SK-N-SH (cell line): ENCODE measurements at regions not wholly inside any gene's neighbourhood (a gene's known extent, or its start where the extent isn't known, plus 50 kb on each side); places are given as distances from the start of the nearest gene placed in this dataset.

Experiments used
- CTCF ChIA-PET: fragments of 300-600, 350-600 bp; formaldehyde crosslinking; extraction: SDS; loops from one replicate; lab custom pipeline; 2021; lab: Yijun Ruan, JAX
- POLR2A ChIA-PET: fragments of 350-600 bp; sonication (Branson Sonifier 250); formaldehyde crosslinking; extraction: SDS; loops from one replicate; lab custom pipeline; 2020; ENCODE audit warnings: antibody characterized with exemption, inconsistent platforms; lab: Yijun Ruan, JAX
- DNase-seq: peaks from one replicate; pipeline ENCODE4 v3.0.0; 2012
- H2AFZ ChIP-seq: fragments of 200-600 bp; sonication (generic); 2 replicates; pipeline ENCODE4 v1.8.1; 2016; ENCODE audit warnings: antibody characterized with exemption, mild to moderate bottlenecking, low read depth
- H3F3A ChIP-seq: fragments of 200-600 bp; sonication (generic); replicated peaks from 2 replicates; pipeline ENCODE3; 2016; ENCODE audit warnings: antibody characterized with exemption, mild to moderate bottlenecking; ENCODE audit not compliant: insufficient read depth
- H3K27ac ChIP-seq, 2 experiments: fragments of 200-500 bp in 1 of 2; fragments of 200-600 bp in 1 of 2; sonication (Bioruptor generic) in 1 of 2; sonication (generic), shearing (Covaris generic) in 1 of 2; 2 replicates each; pipeline versions ENCODE4 v1.5.1 to v1.6.1; 2014 to 2016; ENCODE audit warnings: low read depth in 2 of 2, inconsistent platforms in 1 of 2, low read length in 1 of 2, mild to moderate bottlenecking in 1 of 2, mixed read lengths in 1 of 2
- H3K27me3 ChIP-seq: fragments of 200-600 bp; sonication (generic), shearing (Covaris generic); 2 replicates; pipeline ENCODE4 v1.6.1; 2016; ENCODE audit warnings: mixed run types; ENCODE audit not compliant: insufficient read depth
- H3K36me3 ChIP-seq, 2 experiments: fragments of 200-500 bp in 1 of 2; fragments of 200-600 bp in 1 of 2; sonication (Bioruptor generic) in 1 of 2; sonication (generic) in 1 of 2; replicated peaks in 1 of 2; 2 replicates each; pipeline versions ENCODE3 to v1.5.1; 2014 to 2016; ENCODE audit warnings: low read length in 1 of 2, mild to moderate bottlenecking in 1 of 2; ENCODE audit not compliant: insufficient read depth in 2 of 2, control insufficient read depth in 1 of 2
- H3K4me1 ChIP-seq, 2 experiments: fragments of 200-500 bp in 1 of 2; fragments of 200-600 bp in 1 of 2; sonication (Bioruptor generic) in 1 of 2; sonication (generic), shearing (Covaris generic) in 1 of 2; 2 replicates each; pipeline versions ENCODE4 v1.5.1 to v1.6.1; 2014 to 2016; ENCODE audit warnings: low read depth in 1 of 2, low read length in 1 of 2, mixed run types in 1 of 2; ENCODE audit not compliant: insufficient read depth in 2 of 2, control insufficient read depth in 1 of 2
- H3K4me2 ChIP-seq: fragments of 200-600 bp; sonication (generic), shearing (Covaris generic); 2 replicates; pipeline ENCODE4 v1.6.1; 2017; ENCODE audit warnings: mixed run types
- H3K4me3 ChIP-seq, 2 experiments: fragments of 200-500 bp in 1 of 2; fragments of 200-600 bp in 1 of 2; sonication (Bioruptor generic) in 1 of 2; sonication (generic), shearing (Covaris generic) in 1 of 2; 2 replicates each; pipeline versions ENCODE4 v1.5.1 to v1.8.1; 2014 to 2016; ENCODE audit warnings: low read depth in 2 of 2, inconsistent platforms in 1 of 2, low read length in 1 of 2, mild to moderate bottlenecking in 1 of 2, mixed read lengths in 1 of 2, moderate library complexity in 1 of 2
- H3K79me2 ChIP-seq: fragments of 200-600 bp; sonication (generic); 2 replicates; pipeline ENCODE4 v1.8.1; 2017; ENCODE audit warnings: mild to moderate bottlenecking; ENCODE audit not compliant: insufficient read depth
- H3K9ac ChIP-seq: fragments of 200-600 bp; sonication (generic); 2 replicates; pipeline ENCODE4 v1.6.1; 2017; ENCODE audit warnings: mixed run types
- H3K9me2 ChIP-seq: fragments of 200-600 bp; sonication (generic); 2 replicates; pipeline ENCODE4 v1.6.1; 2017; ENCODE audit warnings: mixed run types
- H3K9me3 ChIP-seq: fragments of 200-600 bp; sonication (generic); 2 replicates; pipeline ENCODE4 v1.6.1; 2017; ENCODE audit warnings: mixed run types, mild to moderate bottlenecking, moderate library complexity
- H4K20me1 ChIP-seq: fragments of 200-600 bp; sonication (generic); 2 replicates; pipeline ENCODE4 v1.6.1; 2017; ENCODE audit warnings: mild to moderate bottlenecking, mixed run types; ENCODE audit not compliant: insufficient read depth
- CTCF ChIP-seq: fragments of 200-600 bp; sonication (generic); IDR thresholded peaks from 2 replicates; pipeline ENCODE4 v1.6.1; 2017; ENCODE audit warnings: antibody characterized with exemption, mild to moderate bottlenecking, moderate library complexity
- ELF1 ChIP-seq: IDR thresholded peaks from 2 replicates; pipeline ENCODE4 v1.4.0; 2012
- EP300 ChIP-seq, 2 experiments: IDR thresholded peaks; 2 replicates each; pipeline versions ENCODE4 v1.4.0 to v1.6.1; 2012; ENCODE audit warnings: borderline replicate concordance in 1 of 2, low read depth in 1 of 2, low read length in 1 of 2
- FOXM1 ChIP-seq: IDR thresholded peaks from 2 replicates; pipeline ENCODE4 v1.4.0; 2012; ENCODE audit warnings: low read depth, mild to moderate bottlenecking
- MAX ChIP-seq: IDR thresholded peaks from 2 replicates; pipeline ENCODE4 v1.4.0; 2012; ENCODE audit warnings: low read depth
- MXI1 ChIP-seq: IDR thresholded peaks from 2 replicates; pipeline ENCODE4 v1.6.1; 2012; ENCODE audit warnings: mild to moderate bottlenecking, low read depth, low read length, improper control_type of control experiment
- RCOR1 ChIP-seq: fragments of 150-350 bp; IDR thresholded peaks from 2 replicates; pipeline ENCODE4 v1.6.1; 2017; ENCODE audit warnings: antibody characterized with exemption, low read length
- REST ChIP-seq: IDR thresholded peaks from 2 replicates; pipeline ENCODE4 v1.6.1; 2012; ENCODE audit warnings: mild to moderate bottlenecking, low read depth, low read length, moderate library complexity
- RXRA ChIP-seq: IDR thresholded peaks from 2 replicates; pipeline ENCODE4 v1.4.0; 2012; ENCODE audit warnings: low read depth, mild to moderate bottlenecking, borderline replicate concordance
- SMC3 ChIP-seq: IDR thresholded peaks from 2 replicates; pipeline ENCODE4 v1.6.1; 2012; ENCODE audit warnings: low read depth, low read length, improper control_type of control experiment
- TEAD4 ChIP-seq: IDR thresholded peaks from 2 replicates; pipeline ENCODE4 v1.4.0; 2012; ENCODE audit warnings: mild to moderate bottlenecking, borderline replicate concordance; ENCODE audit not compliant: insufficient read depth
- USF2 ChIP-seq: fragments of 150-350 bp; IDR thresholded peaks from 2 replicates; pipeline ENCODE4 v1.6.1; 2017; ENCODE audit warnings: antibody characterized with exemption, low read length, low read depth, borderline replicate concordance
- WGBS: methylation state at CpG from one replicate; pipeline ENCODE4 v1.1.6; 2017; ENCODE audit warnings: low lambda C conversion rate; 5-methylcytosine and 5-hydroxymethylcytosine counted together
- TF ChIP-seq, protein P1 (sequence below): IDR thresholded peaks from 2 replicates; pipeline ENCODE4; 2012

DNA sequence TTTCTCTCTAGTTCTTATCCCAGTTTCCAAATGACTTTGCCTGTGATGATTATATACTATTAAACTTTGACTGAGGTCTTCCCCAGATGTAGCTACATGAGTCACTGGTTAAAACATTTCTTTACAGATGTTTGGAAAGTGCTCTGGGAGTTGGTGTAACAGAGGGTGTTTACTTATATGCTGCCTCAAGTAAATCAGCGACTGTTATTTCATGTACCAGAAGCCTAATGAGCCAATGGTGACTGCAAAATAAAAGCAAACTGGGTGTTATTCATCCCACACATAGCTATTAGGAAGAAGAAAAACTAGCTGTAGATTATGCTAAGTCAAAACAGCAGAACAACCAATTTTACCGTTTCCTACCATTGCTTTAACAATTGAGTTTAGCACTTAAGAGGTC is 929.7 kb upstream of the SEMA6A start (continued):
- TF ChIP-seq SMC3 (no peak), EP300 (IDR thresholded peaks at IDR 0.05; ENCODE audit: borderline replicate concordance in 1 of 2, low read depth in 1 of 2, low read length in 1 of 2) (no peak), TEAD4 (no peak), FOXM1 (no peak)
- TF ChIP-seq, all 33 proteins: peak for 0

DNA sequence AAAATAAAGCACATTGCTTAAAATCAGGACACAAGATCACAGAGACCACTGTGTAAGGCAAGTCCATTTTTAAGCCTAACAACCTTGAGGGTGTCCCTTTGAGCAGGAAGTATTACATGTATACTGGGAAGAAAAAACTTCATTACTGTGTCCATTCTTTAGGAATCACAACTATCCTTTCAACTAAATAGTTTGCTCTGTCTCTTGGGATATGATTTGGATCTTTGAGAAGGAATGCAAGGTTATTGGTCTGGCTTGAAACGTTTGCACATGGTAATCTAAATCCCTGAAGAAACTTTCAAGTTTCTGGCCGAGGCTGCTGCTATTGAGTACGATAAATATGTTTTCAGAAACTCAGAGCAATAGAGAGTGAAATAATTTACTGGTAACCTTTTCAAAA is 923.0 kb upstream of the SEMA6A start:
- H3K9ac ChIP-seq = no peak overlapping the region
- ChIA-PET CTCF (no interaction called here), POLR2A (no interaction called here)
- no peaks in the 10 kb centered on the region for H3K4me1 ChIP-seq
- no peaks in the 10 kb centered on the region for H3K36me3 ChIP-seq
- H3K79me2 ChIP-seq = no peaks in the 10 kb centered on the region
- TF ChIP-seq FOXM1 = no peak
- TF ChIP-seq SMC3 = no peak
- TF ChIP-seq REST = no peak
- TF ChIP-seq, protein P1, sequence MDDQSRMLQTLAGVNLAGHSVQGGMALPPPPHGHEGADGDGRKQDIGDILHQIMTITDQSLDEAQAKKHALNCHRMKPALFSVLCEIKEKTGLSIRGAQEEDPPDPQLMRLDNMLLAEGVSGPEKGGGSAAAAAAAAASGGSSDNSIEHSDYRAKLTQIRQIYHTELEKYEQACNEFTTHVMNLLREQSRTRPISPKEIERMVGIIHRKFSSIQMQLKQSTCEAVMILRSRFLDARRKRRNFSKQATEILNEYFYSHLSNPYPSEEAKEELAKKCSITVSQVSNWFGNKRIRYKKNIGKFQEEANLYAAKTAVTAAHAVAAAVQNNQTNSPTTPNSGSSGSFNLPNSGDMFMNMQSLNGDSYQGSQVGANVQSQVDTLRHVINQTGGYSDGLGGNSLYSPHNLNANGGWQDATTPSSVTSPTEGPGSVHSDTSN = no peak
- TF ChIP-seq RCOR1 = no peak
- no peak for TF ChIP-seq MXI1
- TF ChIP-seq CTCF = no peak
- no peak for TF ChIP-seq ELF1
- no peak for TF ChIP-seq USF2
- TF ChIP-seq RXRA = no peak
- no peak for TF ChIP-seq MAX
- no peaks in the 10 kb centered on the region for H3K9me3 ChIP-seq
- no peaks in the 10 kb centered on the region for H4K20me1 ChIP-seq
- no peaks in the 10 kb centered on the region for H3F3A ChIP-seq
- WGBS = 16% methylated on average over 3 of the region's 3 CpGs
- no peak for DNase-seq
- H3K27ac ChIP-seq = no peak overlapping the region
- H3K4me3 ChIP-seq = no peak overlapping the region
- no peaks in the 10 kb centered on the region for H3K27me3 ChIP-seq
- no peak overlapping the region for H3K4me2 ChIP-seq
- no peaks in the 10 kb centered on the region for H3K9me2 ChIP-seq
- H2AFZ ChIP-seq = no peak overlapping the region
